MM.1S (cell line): ENCODE measurements at regions not wholly inside any gene's neighbourhood (a gene's known extent, or its start where the extent isn't known, plus 50 kb on each side); places are given as distances from the start of the nearest gene placed in this dataset.

Experiments
- DNase-seq: peaks from one replicate; pipeline ENCODE4 v3.0.0-alpha.2; 2015
- H2AFZ ChIP-seq: fragments of 300-600 bp; sonication (generic); 2 replicates; pipeline ENCODE4 v1.6.0; 2016; ENCODE audit warnings: antibody characterized with exemption, low read length
- H3F3A ChIP-seq: fragments of 300-600 bp; sonication (generic); 2 replicates; pipeline ENCODE4 v1.6.1; 2016; ENCODE audit warnings: mild to moderate bottlenecking, antibody characterized with exemption, low read length, moderate library complexity, mixed read lengths; ENCODE audit not compliant: insufficient read depth
- H3K27ac ChIP-seq: fragments of 300-600 bp; sonication (generic); 2 replicates; pipeline ENCODE4 v1.5.1; 2016; ENCODE audit warnings: mild to moderate bottlenecking, low read length
- H3K27me3 ChIP-seq: fragments of 300-600 bp; sonication (generic); replicated peaks from 2 replicates; pipeline ENCODE4 v1.6.0; 2016; ENCODE audit warnings: low read length; ENCODE audit not compliant: insufficient read depth
- H3K36me3 ChIP-seq: fragments of 300-600 bp; sonication (generic); replicated peaks from 2 replicates; pipeline ENCODE4 v1.6.1; 2016; ENCODE audit warnings: mild to moderate bottlenecking, low read length, mixed read lengths; ENCODE audit not compliant: insufficient read depth
- H3K4me1 ChIP-seq: fragments of 300-600 bp; sonication (generic); 2 replicates; pipeline ENCODE4 v1.6.1; 2016; ENCODE audit warnings: low read length, mixed read lengths
- H3K4me2 ChIP-seq: fragments of 300-600 bp; sonication (generic); 2 replicates; pipeline ENCODE4 v1.6.0; 2016; ENCODE audit warnings: low read depth, low read length
- H3K4me3 ChIP-seq: fragments of 300-600 bp; sonication (generic); 2 replicates; pipeline ENCODE4 v1.5.1; 2016; ENCODE audit warnings: low read length, mixed read lengths
- H3K79me2 ChIP-seq: fragments of 300-600 bp; sonication (generic); 2 replicates; pipeline ENCODE4 v1.6.1; 2016; ENCODE audit warnings: mixed run types, low read length, mixed read lengths
- H3K9ac ChIP-seq: fragments of 300-600 bp; sonication (generic); 2 replicates; pipeline ENCODE4 v1.6.1; 2016; ENCODE audit warnings: low read length, mixed read lengths
- H3K9me2 ChIP-seq: fragments of 300-600 bp; sonication (generic); replicated peaks from 2 replicates; pipeline ENCODE4 v1.6.1; 2016; ENCODE audit warnings: mild to moderate bottlenecking, low read length, mixed read lengths; ENCODE audit not compliant: insufficient read depth
- H3K9me3 ChIP-seq: fragments of 300-600 bp; sonication (generic); replicated peaks from 2 replicates; pipeline ENCODE4 v1.6.1; 2016; ENCODE audit warnings: mild to moderate bottlenecking, low read length, mixed read lengths; ENCODE audit not compliant: insufficient read depth
- H4K20me1 ChIP-seq: fragments of 300-600 bp; sonication (generic); 2 replicates; pipeline ENCODE4 v1.6.1; 2016; ENCODE audit warnings: mild to moderate bottlenecking, low read length, moderate library complexity, mixed read lengths; ENCODE audit not compliant: insufficient read depth
- CTCF ChIP-seq: fragments of 300-600 bp; sonication (generic); IDR thresholded peaks from 2 replicates; pipeline ENCODE4 v1.5.1; 2016; ENCODE audit warnings: antibody characterized with exemption, low read length, mixed read lengths
- EZH2 ChIP-seq: fragments of 300-600 bp; sonication (generic); optimal IDR thresholded peaks from 2 replicates; pipeline ENCODE3; 2017; ENCODE audit warnings: low read depth, mild to moderate bottlenecking, antibody characterized with exemption, low read length, mixed read lengths
- EZH2phosphoT487 ChIP-seq: fragments of 300-600 bp; sonication (generic); IDR thresholded peaks from 2 replicates; pipeline ENCODE4 v1.6.1; 2018; ENCODE audit warnings: antibody characterized with exemption, low read length

- H3K4me2 ChIP-seq, result no peak overlapping the region
- no peaks in the 10 kb centered on the region for H3K4me1 ChIP-seq
- DNase-seq, result no peak
- H3K9ac ChIP-seq, result no peak overlapping the region
- H3K27ac ChIP-seq, result no peak overlapping the region
- no peaks in the 10 kb centered on the region for H3K79me2 ChIP-seq
- H3F3A ChIP-seq, result no peaks in the 10 kb centered on the region
- no peaks in the 10 kb centered on the region for H4K20me1 ChIP-seq
- H3K4me3 ChIP-seq, result no peak overlapping the region
- no peaks in the 10 kb centered on the region for H3K36me3 ChIP-seq
- H3K27me3 ChIP-seq, result no peaks in the 10 kb centered on the region
- no peak overlapping the region for H2AFZ ChIP-seq
- H3K9me2 ChIP-seq, result no peaks in the 10 kb centered on the region
- TF ChIP-seq EZH2, result no peak
- TF ChIP-seq EZH2phosphoT487, result no peak
- TF ChIP-seq CTCF, result no peak
- H3K9me3 ChIP-seq, result no peaks in the 10 kb centered on the region
These were observed 72.9 kb downstream of the HDGFL1 start for GRCh38 chr6:22642254-22642653.

DNA sequence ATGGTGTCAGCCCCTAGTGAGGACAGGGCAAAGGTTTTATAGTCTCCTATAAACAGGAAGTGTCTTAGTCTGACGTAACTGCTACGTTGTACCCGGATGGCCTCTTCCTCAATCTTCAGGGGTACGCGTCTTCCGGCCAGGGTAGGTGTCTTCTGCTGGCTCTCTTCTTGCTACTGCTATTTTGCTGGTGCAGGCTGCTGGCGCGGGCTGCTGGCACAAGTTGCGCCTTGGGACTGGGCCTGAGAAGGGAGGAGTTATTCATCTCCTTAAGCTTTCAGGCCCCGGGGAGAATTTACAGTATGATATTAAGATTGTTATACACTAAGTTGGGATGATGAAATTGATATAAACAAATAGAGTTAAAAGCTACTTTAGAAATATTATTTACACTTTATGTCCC, 74.4 kb downstream of the HDGFL1 start:
- H3K79me2 ChIP-seq, result no peaks in the 10 kb centered on the region
- H3K36me3 ChIP-seq, result no peaks in the 10 kb centered on the region
- H3K9me3 ChIP-seq, result no peaks in the 10 kb centered on the region
- H2AFZ ChIP-seq, result no peak overlapping the region
- no peaks in the 10 kb centered on the region for H3K4me1 ChIP-seq
- no peaks in the 10 kb centered on the region for H3K9me2 ChIP-seq
- no peak for DNase-seq
- no peaks in the 10 kb centered on the region for H4K20me1 ChIP-seq
- H3F3A ChIP-seq, result no peaks in the 10 kb centered on the region
- no peak overlapping the region for H3K4me2 ChIP-seq
- no peak overlapping the region for H3K27ac ChIP-seq
- no peak overlapping the region for H3K4me3 ChIP-seq
- TF ChIP-seq EZH2 (no peak), CTCF (no peak), EZH2phosphoT487 (no peak)
- no peaks in the 10 kb centered on the region for H3K27me3 ChIP-seq
- H3K9ac ChIP-seq, result no peak overlapping the region

DNA sequence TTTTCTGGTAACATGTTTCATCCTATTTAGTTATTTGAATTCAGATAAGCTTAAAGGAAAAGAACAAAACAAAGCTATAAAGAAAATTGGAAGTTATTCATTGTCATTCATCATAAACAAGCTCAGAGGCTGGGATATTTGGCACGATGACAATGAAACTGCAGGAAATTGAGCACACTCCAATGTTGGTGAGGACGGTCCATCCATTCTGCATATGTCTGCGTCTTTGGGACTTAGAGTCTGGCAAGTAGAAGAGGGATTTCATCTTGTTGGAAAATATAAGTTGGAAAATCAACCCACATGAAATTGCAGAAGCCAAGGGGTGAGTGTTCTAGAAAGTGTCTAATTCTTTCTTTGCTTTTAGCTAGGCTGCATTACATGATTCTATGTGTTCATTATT, 78.4 kb downstream of the HDGFL1 start:
- Histone ChIP-seq H3K9ac (no peak overlapping the region), H3F3A (no peaks in the 10 kb centered on the region), H3K4me3 (no peak overlapping the region), H3K9me2 (no peaks in the 10 kb centered on the region), H2AFZ (no peak overlapping the region), H3K36me3 (no peaks in the 10 kb centered on the region), H3K4me2 (no peak overlapping the region), H3K9me3 (no peaks in the 10 kb centered on the region), H3K4me1 (0 out of 2 replicates have a peak, but pooled peaks cover 5% of the 10 kb centered on the region), H4K20me1 (no peaks in the 10 kb centered on the region), H3K79me2 (no peaks in the 10 kb centered on the region), H3K27me3 (no peaks in the 10 kb centered on the region), H3K27ac (no peak overlapping the region)
- DNase-seq, result no peak
- TF ChIP-seq EZH2phosphoT487 (no peak), EZH2 (no peak), CTCF (no peak)
